ENCODE measurements at regions not wholly inside any gene's neighbourhood (a gene's known extent, or its start where the extent isn't known, plus 50 kb on each side); places are given as distances from the start of the nearest gene placed in this dataset.

GRCh38 chrX:139475432-139475831, 55.1 kb upstream of the F9 start:
- TF ChIP-seq REST (IDR thresholded peaks at IDR 0.05; ENCODE audit: low read depth), result no peak
- no peak for TF ChIP-seq CTCF (IDR thresholded peaks at IDR 0.05 in 2 of 3, conservative IDR thresholded peaks at IDR 0.05 in 1 of 3; ENCODE audit: borderline replicate concordance in 1 of 3, insufficient read depth in 1 of 3, low read depth in 2 of 3, low read length in 2 of 3)

All from HCT116 (cell line).